ENCODE measurements at regions not wholly inside any gene's neighbourhood (a gene's known extent, or its start where the extent isn't known, plus 50 kb on each side); places are given as distances from the start of the nearest gene placed in this dataset.

- Histone ChIP-seq H3K9me3 (ENCODE audit: control insufficient read depth, insufficient read depth, low read length) (no peaks in the 10 kb centered on the region), H3K27me3 (ENCODE audit: control insufficient read depth, insufficient read depth, low read length) (no peaks in the 10 kb centered on the region), H2BK120ac (ENCODE audit: low read depth, low read length) (no peak overlapping the region), H2AK9ac (replicated peaks; ENCODE audit: low read depth, low read length, poor library complexity) (no peak overlapping the region), H3K18ac (ENCODE audit: low read depth, low read length) (no peak overlapping the region), H2AK5ac (ENCODE audit: low read depth, low read length) (no peak overlapping the region), H4K91ac (ENCODE audit: insufficient read depth, low read depth, low read length) (no peak overlapping the region), H3K9me1 (ENCODE audit: insufficient read depth, low read length) (no peaks in the 10 kb centered on the region), H3K4me1 (ENCODE audit: control insufficient read depth, insufficient read depth, low read length) (no peaks in the 10 kb centered on the region), H3K79me1 (ENCODE audit: low read depth in 1 of 2, low read length in 2 of 2) (no peaks in the 10 kb centered on the region), H3K14ac (replicated peaks; ENCODE audit: low read depth, low read length) (no peak overlapping the region), H3K4ac (ENCODE audit: low read depth, low read length) (no peak overlapping the region), H3K23ac (ENCODE audit: low read depth, low read length) (no peak overlapping the region), H2BK5ac (ENCODE audit: low read depth, low read length, poor library complexity, severe bottlenecking) (no peak overlapping the region), H2BK20ac (ENCODE audit: low read depth, low read length) (no peak overlapping the region), H3K56ac (ENCODE audit: extremely low read depth, insufficient read depth, low read length) (no peak overlapping the region), H3K36me3 (ENCODE audit: control insufficient read depth, insufficient read depth, low read length) (no peaks in the 10 kb centered on the region), H3K27ac (ENCODE audit: insufficient read depth, low read length) (no peak overlapping the region), H4K5ac (ENCODE audit: low read depth, low read length) (no peak overlapping the region), H3K9ac (ENCODE audit: low read depth, low read length) (no peak overlapping the region), H2BK15ac (ENCODE audit: low read depth, low read length) (no peak overlapping the region), H4K20me1 (ENCODE audit: insufficient read depth, low read length) (no peaks in the 10 kb centered on the region), H2AFZ (replicated peaks; ENCODE audit: low read length, poor library complexity) (no peak overlapping the region), H3K4me3 (ENCODE audit: insufficient read depth, low read depth, low read length) (no peak overlapping the region), H3K4me2 (ENCODE audit: low read depth, low read length) (no peak overlapping the region), H4K8ac (ENCODE audit: low read depth in 2 of 2, low read length in 2 of 2) (no peak overlapping the region)
- in situ Hi-C loops (cut with MboI; ENCODE audit: low sequenced_read_pairs) (no loop called here), dilution Hi-C loops (cut with HindIII; ENCODE audit: low sequenced_read_pairs, unreplicated experiment) (no loop called here), intact Hi-C loops (cut with micrococcal nuclease) (loop anchor here (5.0 to 10.0 kb wide), 5 partner anchors 286 to 1434 kb away; no protein-coding TSS in a partner anchor)
- DNase-seq (no peak), ATAC-seq (ENCODE audit: low read depth) (no peak)
- ChIA-PET POLR2A (ENCODE audit: unreplicated experiment) (no interaction called here), CTCF (interaction anchor here (0.9 to 2.4 kb wide), 3 partner anchors 9 to 696 kb away, joined by 3 to 10 read pairs (median 3); no protein-coding TSS in a partner anchor)
- no TSS peak for BruUV-seq (replicated peaks)
- TF ChIP-seq RAD21 (IDR thresholded peaks at IDR 0.05; ENCODE audit: low read length), result no peak
- no peak for TF ChIP-seq SMC3 (IDR thresholded peaks at IDR 0.05; ENCODE audit: low read depth, low read length)
- TF ChIP-seq USF2 (IDR thresholded peaks at IDR 0.05; ENCODE audit: low read depth, low read length), result no peak
- no peak for TF ChIP-seq BHLHE40 (IDR thresholded peaks at IDR 0.05; ENCODE audit: low read depth, low read length)
- no peak for TF ChIP-seq MXI1 (IDR thresholded peaks at IDR 0.05; ENCODE audit: borderline replicate concordance, low read depth, low read length)
- no peak for TF ChIP-seq CHD1 (IDR thresholded peaks at IDR 0.05; ENCODE audit: low read depth, low read length)
- TF ChIP-seq RFX5 (IDR thresholded peaks at IDR 0.05; ENCODE audit: low read depth, low read length), result no peak
- no peak for TF ChIP-seq RCOR1 (IDR thresholded peaks at IDR 0.05; ENCODE audit: insufficient replicate concordance, low read length)
- no peak for TF ChIP-seq CTCF (conservative IDR thresholded peaks at IDR 0.05; ENCODE audit: low read depth, low read length)
- TF ChIP-seq ELK1 (IDR thresholded peaks at IDR 0.05; ENCODE audit: borderline replicate concordance, low read depth, low read length), result no peak
Observed at GRCh38 chr3:148078658-148079057, 619.0 kb upstream of the AGTR1 start.

All from IMR-90 (cell line).